ENCODE measurements at regions not wholly inside any gene's neighbourhood (a gene's known extent, or its start where the extent isn't known, plus 50 kb on each side); places are given as distances from the start of the nearest gene placed in this dataset.

GRCh38 chr5:19411936-19412335 is 576.1 kb downstream of the CDH18 start:
- ChIA-PET CTCF (ENCODE audit: low intra/inter-chr PET ratio) (no interaction called here), POLR2A (no interaction called here)
- no peak overlapping the region for H2AFZ ChIP-seq (ENCODE audit: low read depth, low read length)
- DNase-seq (ENCODE audit: extremely low read depth in 1 of 4, low spot score in 3 of 4) = no peak
- no TSS peak for BruUV-seq (replicated peaks)
- H3K36me3 ChIP-seq (ENCODE audit: control insufficient read depth, insufficient read depth, low read length) = no peaks in the 10 kb centered on the region
- no peak overlapping the region for H3K4me3 ChIP-seq
- TF ChIP-seq XRCC5 (IDR thresholded peaks at IDR 0.05; ENCODE audit: low read depth, low read length) (no peak), DMBX1 (CRISPR knock-in tag; IDR thresholded peaks at IDR 0.05; ENCODE audit: borderline replicate concordance) (no peak), ZNF280A (IDR thresholded peaks at IDR 0.05; ENCODE audit: low read depth, partially characterized antibody) (no peak), HDAC1 (IDR thresholded peaks at IDR 0.05) (no peak), SMARCA4 (IDR thresholded peaks at IDR 0.05) (no peak), ZFPM2 (CRISPR knock-in tag; IDR thresholded peaks at IDR 0.05) (no peak), BMI1 (IDR thresholded peaks at IDR 0.05; ENCODE audit: low read length) (no peak), ZNF3 (CRISPR knock-in tag; IDR thresholded peaks at IDR 0.05) (no peak), PRPF4 (IDR thresholded peaks at IDR 0.05; ENCODE audit: insufficient read depth, low read depth, low read length, poor library complexity, severe bottlenecking) (no peak), ZNF449 (CRISPR knock-in tag; IDR thresholded peaks at IDR 0.05) (no peak), ASH1L (IDR thresholded peaks at IDR 0.05; ENCODE audit: borderline replicate concordance, low read depth, partially characterized antibody) (no peak), KLF10 (CRISPR knock-in tag; IDR thresholded peaks at IDR 0.05) (no peak), SMARCA5 (IDR thresholded peaks at IDR 0.05) (no peak), PTRF (tag; IDR thresholded peaks at IDR 0.05) (no peak), POLR3G (IDR thresholded peaks at IDR 0.05; ENCODE audit: extremely low read depth, insufficient read length, insufficient replicate concordance) (no peak), ZNF398 (CRISPR knock-in tag; IDR thresholded peaks at IDR 0.05) (no peak), ZNF282 (CRISPR knock-in tag; IDR thresholded peaks at IDR 0.05) (no peak), ZBTB49 (CRISPR knock-in tag; IDR thresholded peaks at IDR 0.05; ENCODE audit: borderline replicate concordance) (no peak)
- intact Hi-C loops (cut with micrococcal nuclease) (no loop called here), in situ Hi-C loops (cut with MboI) (no loop called here)
- H3K9me1 ChIP-seq (ENCODE audit: control insufficient read depth, insufficient read depth, low read length) = no peaks in the 10 kb centered on the region
- H3K4me1 ChIP-seq (replicated peaks in 1 of 2; ENCODE audit: control insufficient read depth in 2 of 2, insufficient read depth in 2 of 2, low read length in 2 of 2) = no peaks in the 10 kb centered on the region
- no peak for ATAC-seq
- no peak for FAIRE-seq
- H3K4me2 ChIP-seq (ENCODE audit: insufficient read depth, low read length) = no peak overlapping the region
- H3K9me3 ChIP-seq (replicated peaks; ENCODE audit: control insufficient read depth, insufficient read depth, low read depth, low read length) = no peaks in the 10 kb centered on the region
- no peaks in the 10 kb centered on the region for H4K20me1 ChIP-seq (replicated peaks; ENCODE audit: control insufficient read depth, insufficient read depth, low read length)
- 6% methylated on average over 3 of the region's 3 CpGs for WGBS (ENCODE audit: insufficient coverage, low coverage, missing lambda C conversion rate)
- no peak overlapping the region for H3K27ac ChIP-seq (ENCODE audit: extremely low read depth, low read depth, low read length)
- H3K79me2 ChIP-seq (ENCODE audit: control insufficient read depth, insufficient read depth, low read length) = no peaks in the 10 kb centered on the region
- H3K27me3 ChIP-seq (ENCODE audit: control insufficient read depth in 2 of 2, insufficient read depth in 2 of 2, low read length in 2 of 2) = no peaks in the 10 kb centered on the region
- no peak overlapping the region for H3K9ac ChIP-seq (ENCODE audit: insufficient read depth in 1 of 2, low read depth in 2 of 2, low read length in 2 of 2)
